ENCODE measurements at regions not wholly inside any gene's neighbourhood (a gene's known extent, or its start where the extent isn't known, plus 50 kb on each side); places are given as distances from the start of the nearest gene placed in this dataset.

GRCh38 chr15:62406305-62406891 lies 241.3 kb upstream of the C2CD4B start:
- Mint-ChIP-seq H3K4me1 (peaks cover 14% of the 10 kb centered on the region), H3K27ac (no peak overlapping the region), H3K27me3 (ENCODE audit: low read depth) (no peaks in the 10 kb centered on the region), H3K9me3 (0 out of 2 replicates have a peak, but pooled peaks cover 4% of the 10 kb centered on the region), H3K36me3 (peaks cover 4% of the 10 kb centered on the region; the same call in 1 of the 2 replicates), H3K4me3 (no peak overlapping the region)
- no peak for DNase-seq (ENCODE audit: low spot score)
- CTCF ChIA-PET, result interaction anchor here (1.2 to 1.8 kb wide), 3 partner anchors 15 to 336 kb away, joined by 3 to 7 read pairs (median 5); no protein-coding TSS in a partner anchor
- POLR2A ChIA-PET, result no interaction called here
- no peak for ATAC-seq
- TF ChIP-seq, protein P1, sequence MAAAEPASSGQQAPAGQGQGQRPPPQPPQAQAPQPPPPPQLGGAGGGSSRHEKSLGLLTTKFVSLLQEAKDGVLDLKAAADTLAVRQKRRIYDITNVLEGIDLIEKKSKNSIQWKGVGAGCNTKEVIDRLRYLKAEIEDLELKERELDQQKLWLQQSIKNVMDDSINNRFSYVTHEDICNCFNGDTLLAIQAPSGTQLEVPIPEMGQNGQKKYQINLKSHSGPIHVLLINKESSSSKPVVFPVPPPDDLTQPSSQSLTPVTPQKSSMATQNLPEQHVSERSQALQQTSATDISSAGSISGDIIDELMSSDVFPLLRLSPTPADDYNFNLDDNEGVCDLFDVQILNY (CRISPR knock-in tag; IDR thresholded peaks at IDR 0.05), result no peak
- TF ChIP-seq SP1 (CRISPR knock-in tag; conservative IDR thresholded peaks at IDR 0.05), result no peak
- TF ChIP-seq ZBTB21 (CRISPR knock-in tag; IDR thresholded peaks at IDR 0.05; ENCODE audit: borderline replicate concordance), result no peak
- TF ChIP-seq, protein P2, sequence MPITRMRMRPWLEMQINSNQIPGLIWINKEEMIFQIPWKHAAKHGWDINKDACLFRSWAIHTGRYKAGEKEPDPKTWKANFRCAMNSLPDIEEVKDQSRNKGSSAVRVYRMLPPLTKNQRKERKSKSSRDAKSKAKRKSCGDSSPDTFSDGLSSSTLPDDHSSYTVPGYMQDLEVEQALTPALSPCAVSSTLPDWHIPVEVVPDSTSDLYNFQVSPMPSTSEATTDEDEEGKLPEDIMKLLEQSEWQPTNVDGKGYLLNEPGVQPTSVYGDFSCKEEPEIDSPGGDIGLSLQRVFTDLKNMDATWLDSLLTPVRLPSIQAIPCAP (CRISPR knock-in tag; IDR thresholded peaks at IDR 0.05), result no peak
- no peak for TF ChIP-seq RORB (CRISPR knock-in tag; IDR thresholded peaks at IDR 0.05)
- no peak for TF ChIP-seq MXD4 (CRISPR knock-in tag; IDR thresholded peaks at IDR 0.05; ENCODE audit: borderline replicate concordance)
- no peak for TF ChIP-seq TCF7 (CRISPR knock-in tag; IDR thresholded peaks at IDR 0.05; ENCODE audit: low read depth)
- TF ChIP-seq MLX (CRISPR knock-in tag; IDR thresholded peaks at IDR 0.05), result no peak
- no peak for TF ChIP-seq NFATC4 (CRISPR knock-in tag; IDR thresholded peaks at IDR 0.05)
- TF ChIP-seq, protein P3, sequence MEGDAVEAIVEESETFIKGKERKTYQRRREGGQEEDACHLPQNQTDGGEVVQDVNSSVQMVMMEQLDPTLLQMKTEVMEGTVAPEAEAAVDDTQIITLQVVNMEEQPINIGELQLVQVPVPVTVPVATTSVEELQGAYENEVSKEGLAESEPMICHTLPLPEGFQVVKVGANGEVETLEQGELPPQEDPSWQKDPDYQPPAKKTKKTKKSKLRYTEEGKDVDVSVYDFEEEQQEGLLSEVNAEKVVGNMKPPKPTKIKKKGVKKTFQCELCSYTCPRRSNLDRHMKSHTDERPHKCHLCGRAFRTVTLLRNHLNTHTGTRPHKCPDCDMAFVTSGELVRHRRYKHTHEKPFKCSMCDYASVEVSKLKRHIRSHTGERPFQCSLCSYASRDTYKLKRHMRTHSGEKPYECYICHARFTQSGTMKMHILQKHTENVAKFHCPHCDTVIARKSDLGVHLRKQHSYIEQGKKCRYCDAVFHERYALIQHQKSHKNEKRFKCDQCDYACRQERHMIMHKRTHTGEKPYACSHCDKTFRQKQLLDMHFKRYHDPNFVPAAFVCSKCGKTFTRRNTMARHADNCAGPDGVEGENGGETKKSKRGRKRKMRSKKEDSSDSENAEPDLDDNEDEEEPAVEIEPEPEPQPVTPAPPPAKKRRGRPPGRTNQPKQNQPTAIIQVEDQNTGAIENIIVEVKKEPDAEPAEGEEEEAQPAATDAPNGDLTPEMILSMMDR (IDR thresholded peaks at IDR 0.05), result no peak
- TF ChIP-seq EMX1 (CRISPR knock-in tag; IDR thresholded peaks at IDR 0.05), result no peak
- TF ChIP-seq ETV6 (CRISPR knock-in tag; IDR thresholded peaks at IDR 0.05), result no peak
- TF ChIP-seq ERG (CRISPR knock-in tag; IDR thresholded peaks at IDR 0.05), result no peak
- TF ChIP-seq CBFB (CRISPR knock-in tag; IDR thresholded peaks at IDR 0.05; ENCODE audit: low read depth), result no peak
- no peak for TF ChIP-seq ESRRA (CRISPR knock-in tag; IDR thresholded peaks at IDR 0.05; ENCODE audit: borderline replicate concordance)
- no peak for TF ChIP-seq ZNF232 (CRISPR knock-in tag; IDR thresholded peaks at IDR 0.05)
- TF ChIP-seq NR1H2 (CRISPR knock-in tag; IDR thresholded peaks at IDR 0.05), result no peak
- TF ChIP-seq SMAD4 (CRISPR knock-in tag; IDR thresholded peaks at IDR 0.05), result no peak

- ChIA-PET CTCF (interaction anchor here (1.2 kb wide), 1 partner anchor 142 kb away, joined by 3 read pairs; no protein-coding TSS in a partner anchor), POLR2A (no interaction called here)
- Mint-ChIP-seq H3K9me3 (0 out of 2 replicates have a peak, but pooled peaks cover 3% of the 10 kb centered on the region), H3K4me3 (no peak overlapping the region), H3K36me3 (no peaks in the 10 kb centered on the region), H3K4me1 (peaks cover 22% of the 10 kb centered on the region), H3K27me3 (ENCODE audit: low read depth) (no peaks in the 10 kb centered on the region), H3K27ac (no peak overlapping the region)
- DNase-seq (ENCODE audit: low spot score), result no peak
- TF ChIP-seq ETV6 (CRISPR knock-in tag; IDR thresholded peaks at IDR 0.05) (no peak), CREB1 (CRISPR knock-in tag; IDR thresholded peaks at IDR 0.05) (no peak), HMGXB4 (CRISPR knock-in tag; IDR thresholded peaks at IDR 0.05) (no peak)
- TF ChIP-seq, protein P4, sequence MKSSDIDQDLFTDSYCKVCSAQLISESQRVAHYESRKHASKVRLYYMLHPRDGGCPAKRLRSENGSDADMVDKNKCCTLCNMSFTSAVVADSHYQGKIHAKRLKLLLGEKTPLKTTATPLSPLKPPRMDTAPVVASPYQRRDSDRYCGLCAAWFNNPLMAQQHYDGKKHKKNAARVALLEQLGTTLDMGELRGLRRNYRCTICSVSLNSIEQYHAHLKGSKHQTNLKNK (CRISPR knock-in tag; IDR thresholded peaks at IDR 0.05), result no peak
- no peak for ATAC-seq
Observed at GRCh38 chr15:62407216-62407615, 242.1 kb upstream of the C2CD4B start.
